Activated T-cell treated with anti-CD3 and anti-CD28 coated beads, Interleukin-2, amount 50 U/mL, for 48 hours (primary cell): ENCODE measurements at regions not wholly inside any gene's neighbourhood (a gene's known extent, or its start where the extent isn't known, plus 50 kb on each side); places are given as distances from the start of the nearest gene placed in this dataset.

Source experiments
- DNase-seq, 2 experiments: peaks; one replicate each; pipeline ENCODE4 v3.0.0-alpha.2; 2020

GRCh38 chr9:69955536-69956355 is 87.9 kb upstream of the MAMDC2 start:
- DNase-seq: no peak

GRCh38 chr9:69961843-69962242 is 81.8 kb upstream of the MAMDC2 start:
- no peak for DNase-seq

GRCh38 chr9:69963803-69964202 is 79.8 kb upstream of the MAMDC2 start:
- DNase-seq: no peak

GRCh38 chr9:69964446-69964845 is 79.2 kb upstream of the MAMDC2 start:
- DNase-seq: no peak

- DNase-seq: no peak
Observed at GRCh38 chr9:69965416-69966145, 78.1 kb upstream of the MAMDC2 start.

- DNase-seq: no peak
Observed at GRCh38 chr9:69967344-69967743, 76.3 kb upstream of the MAMDC2 start.

GRCh38 chr9:69970001-69970533 is 73.6 kb upstream of the MAMDC2 start:
- no peak for DNase-seq

GRCh38 chr9:69971643-69972449 is 71.8 kb upstream of the MAMDC2 start:
- peak; percentile 64 to 66 for DNase-seq

- DNase-seq: no peak
Observed at GRCh38 chr9:69975681-69976080, 68.0 kb upstream of the MAMDC2 start.

GRCh38 chr9:69976152-69976551 is 67.5 kb upstream of the MAMDC2 start:
- no peak for DNase-seq

- DNase-seq: no peak
Observed at GRCh38 chr9:69980041-69980440, 63.6 kb upstream of the MAMDC2 start.

- no peak for DNase-seq
Observed at GRCh38 chr9:69980591-69980990, 63.1 kb upstream of the MAMDC2 start.

- no peak for DNase-seq
Observed at GRCh38 chr9:69981686-69982445, 61.8 kb upstream of the MAMDC2 start.

GRCh38 chr9:69984831-69985230 is 58.8 kb upstream of the MAMDC2 start:
- no peak for DNase-seq

- DNase-seq: no peak
Observed at GRCh38 chr9:69985971-69986370, 57.7 kb upstream of the MAMDC2 start.

- DNase-seq: no peak
Observed at GRCh38 chr9:69986970-69987369, 56.7 kb upstream of the MAMDC2 start.

GRCh38 chr9:69987457-69987856 is 56.2 kb upstream of the MAMDC2 start:
- no peak for DNase-seq

- no peak for DNase-seq
Observed at GRCh38 chr9:69993110-69993509, 50.5 kb upstream of the MAMDC2 start.
